DMS79 treated with DMSO at 0.1 percent for 48 hours (cell line): ENCODE measurements at regions not wholly inside any gene's neighbourhood (a gene's known extent, or its start where the extent isn't known, plus 50 kb on each side); places are given as distances from the start of the nearest gene placed in this dataset.

Experiments
- DNase-seq: peaks from one replicate; lab custom pipeline; 2025; lab: John Stamatoyannopoulos, UW

- DNase-seq: no peak
These were observed 118.5 kb upstream of the HS6ST1 start for GRCh38 chr2:128437204-128437565.

DNA sequence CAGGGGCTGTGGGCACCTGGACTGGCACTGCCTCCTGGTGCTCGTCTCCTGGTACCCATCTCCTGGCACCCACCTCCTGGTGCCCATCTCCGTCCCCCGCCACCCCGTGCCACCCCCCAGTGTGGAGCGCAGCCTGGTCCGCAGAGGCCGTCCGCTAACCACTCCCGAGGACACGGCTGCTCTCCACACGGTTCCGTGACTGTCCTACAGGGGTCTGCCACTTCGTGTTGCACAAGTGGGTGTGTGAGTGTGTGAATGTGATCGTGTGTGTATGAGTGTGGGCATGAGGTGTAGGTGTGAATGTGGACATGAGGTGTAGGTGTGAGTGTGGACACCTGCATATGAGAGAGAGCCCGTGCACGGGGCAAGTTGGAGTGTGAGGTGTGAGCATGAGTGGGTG is 119.4 kb upstream of the HS6ST1 start:
- DNase-seq: no peak

GRCh38 chr2:128438586-128438985 is 119.9 kb upstream of the HS6ST1 start:
- DNase-seq: no peak

DNA sequence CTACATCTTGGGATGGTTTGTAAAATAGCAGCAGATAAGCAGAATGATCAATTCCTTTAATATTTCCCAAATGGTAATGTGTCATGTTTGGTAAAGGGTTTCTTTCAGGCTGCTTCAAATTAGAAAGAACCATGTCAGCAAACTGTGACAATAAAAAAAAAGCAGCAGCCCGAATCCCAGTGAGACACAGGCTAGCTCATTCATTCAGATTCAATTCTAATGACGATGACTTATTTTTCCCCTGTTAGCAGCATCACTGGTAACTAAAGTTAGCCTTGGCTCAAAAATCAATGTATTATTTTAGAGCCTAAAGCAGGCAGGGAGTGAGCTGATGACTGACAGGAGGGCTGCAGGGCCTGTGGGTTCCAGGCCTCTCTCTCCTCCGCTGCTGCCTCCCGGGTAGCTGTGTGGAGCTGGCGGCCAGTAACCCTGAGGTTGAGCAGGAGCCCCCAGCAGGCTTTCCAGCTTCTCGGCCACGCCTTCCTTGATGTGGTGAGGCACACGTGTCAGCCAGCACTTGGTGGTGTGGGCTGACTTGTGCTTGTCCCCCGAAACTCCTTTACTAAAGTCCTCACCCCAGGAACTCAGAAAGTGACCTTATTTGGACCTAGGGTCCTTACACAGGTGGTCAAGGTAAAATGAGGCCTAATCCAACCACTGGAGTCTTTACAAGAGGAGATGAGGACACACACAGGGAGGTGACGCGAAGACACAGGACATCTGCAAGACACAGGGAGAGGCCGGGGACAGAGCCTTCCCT is 120.5 kb upstream of the HS6ST1 start:
- no peak for DNase-seq

DNA sequence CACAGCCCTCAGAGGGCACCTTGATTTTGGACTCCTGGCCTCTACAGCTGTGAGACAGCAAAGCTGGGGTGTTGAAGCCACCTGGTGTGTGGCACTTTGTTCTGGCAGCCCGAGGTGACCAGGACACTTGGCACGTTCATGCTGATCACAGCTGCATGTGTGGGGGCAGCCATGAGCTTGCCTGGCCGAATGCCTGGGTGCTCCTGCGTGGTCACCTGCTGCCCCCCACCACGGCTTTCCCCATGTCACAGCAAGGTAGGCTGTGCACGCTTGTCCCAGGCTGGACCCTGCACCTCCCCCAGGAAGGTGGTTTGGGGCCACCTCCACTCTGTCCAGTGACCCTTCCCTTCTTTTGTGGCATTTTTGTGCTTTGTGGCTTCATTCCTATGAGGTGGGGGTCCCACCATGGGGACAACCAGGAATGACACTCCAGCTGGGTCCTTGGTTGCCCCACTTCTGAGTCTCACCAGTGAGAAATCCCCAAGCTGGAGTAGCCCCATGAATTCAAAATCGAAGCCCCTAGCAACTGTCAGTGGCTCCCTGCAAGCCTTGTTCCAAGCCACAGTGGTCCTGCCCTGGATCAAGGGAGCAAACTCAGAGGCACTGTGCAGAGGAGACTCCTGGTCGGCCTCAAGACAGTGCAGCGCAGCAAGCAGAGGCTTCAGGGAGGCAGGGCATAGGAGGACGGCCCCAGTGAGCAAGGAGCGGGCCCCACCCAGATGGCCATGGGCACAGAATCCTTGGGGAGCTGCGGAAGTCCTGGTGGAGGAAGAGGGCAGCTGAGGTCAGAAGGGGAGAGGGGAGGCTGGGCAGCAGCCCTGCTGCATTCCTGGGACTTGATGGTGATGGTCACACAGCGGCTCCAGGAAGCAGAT is 121.4 kb upstream of the HS6ST1 start:
- DNase-seq: no peak

DNA sequence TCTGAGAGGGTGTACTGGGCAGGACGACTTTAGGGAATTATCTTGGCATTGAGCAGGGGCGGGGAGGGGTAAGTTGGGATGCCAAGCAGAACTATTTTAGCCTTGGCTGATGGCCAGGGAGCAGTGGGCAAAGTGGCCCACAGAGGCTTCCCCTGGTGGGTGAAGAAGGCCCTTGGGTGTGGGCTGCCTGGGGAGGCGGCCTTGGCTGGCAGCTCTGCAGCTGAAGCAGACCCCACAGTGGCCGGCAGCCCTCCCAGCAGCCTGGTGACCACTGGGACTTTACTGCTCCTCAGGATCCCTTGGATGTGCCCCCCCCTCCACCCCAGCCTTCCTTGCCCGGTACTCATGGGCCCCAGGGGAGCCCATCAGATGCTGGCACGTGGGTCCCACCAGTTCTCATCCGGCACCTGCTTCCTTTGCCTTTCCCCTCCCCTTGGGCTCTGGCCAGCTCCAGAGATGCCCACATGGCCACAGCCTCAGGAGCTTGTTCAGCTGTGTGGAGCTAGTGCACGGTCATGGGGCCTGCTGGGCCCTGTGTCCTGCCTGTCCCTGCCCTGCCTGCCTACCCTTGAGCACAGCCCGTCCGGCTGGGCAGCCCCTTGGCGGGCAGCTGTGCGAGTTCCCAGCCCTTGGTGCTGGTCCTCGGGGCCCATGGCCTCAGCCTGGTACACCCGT is 122.1 kb upstream of the HS6ST1 start:
- DNase-seq: peak; percentile 23

DNA sequence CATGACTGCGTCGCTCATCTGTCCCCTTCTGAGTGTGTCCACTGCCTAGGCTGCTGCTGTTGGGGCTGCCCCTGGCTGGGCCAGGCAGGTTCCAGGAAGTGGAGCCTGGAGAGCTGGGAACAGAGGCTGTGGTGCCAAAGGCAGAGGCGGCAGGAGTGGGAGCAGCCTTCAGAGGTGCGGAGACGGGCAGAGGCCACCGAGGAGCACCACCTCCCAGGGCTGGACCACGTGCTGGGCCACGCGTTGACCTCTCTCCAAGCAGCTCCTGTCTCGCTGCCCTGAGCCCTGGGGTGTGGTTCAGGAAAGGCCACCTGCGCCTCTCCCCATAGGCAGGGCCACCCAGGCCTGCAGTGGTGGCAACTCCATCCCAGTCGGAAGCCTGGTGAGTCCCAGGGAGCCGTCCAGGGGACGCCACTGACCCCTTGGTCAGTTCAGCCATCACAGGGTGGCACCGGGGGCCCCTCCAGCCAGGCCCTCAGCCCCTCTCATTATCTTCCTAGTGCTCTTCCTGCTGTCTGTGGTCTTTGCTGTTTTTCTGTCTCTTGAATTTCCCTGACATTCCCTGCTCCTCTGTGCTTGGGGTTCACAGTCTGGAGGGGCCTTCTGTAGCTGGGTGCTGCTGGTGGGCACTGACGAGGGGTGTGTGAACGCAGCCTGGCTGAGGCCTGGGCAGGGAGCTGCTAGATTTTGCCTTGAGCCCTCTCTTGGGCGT is 122.8 kb upstream of the HS6ST1 start:
- no peak for DNase-seq

GRCh38 chr2:128442053-128442751 is 123.5 kb upstream of the HS6ST1 start:
- DNase-seq: peak; percentile 45

GRCh38 chr2:128442891-128443302 is 124.2 kb upstream of the HS6ST1 start:
- no peak for DNase-seq

GRCh38 chr2:128444121-128444771 is 125.6 kb upstream of the HS6ST1 start:
- DNase-seq: no peak

- no peak for DNase-seq
These were observed 126.3 kb upstream of the HS6ST1 start for GRCh38 chr2:128444816-128445522.

DNA sequence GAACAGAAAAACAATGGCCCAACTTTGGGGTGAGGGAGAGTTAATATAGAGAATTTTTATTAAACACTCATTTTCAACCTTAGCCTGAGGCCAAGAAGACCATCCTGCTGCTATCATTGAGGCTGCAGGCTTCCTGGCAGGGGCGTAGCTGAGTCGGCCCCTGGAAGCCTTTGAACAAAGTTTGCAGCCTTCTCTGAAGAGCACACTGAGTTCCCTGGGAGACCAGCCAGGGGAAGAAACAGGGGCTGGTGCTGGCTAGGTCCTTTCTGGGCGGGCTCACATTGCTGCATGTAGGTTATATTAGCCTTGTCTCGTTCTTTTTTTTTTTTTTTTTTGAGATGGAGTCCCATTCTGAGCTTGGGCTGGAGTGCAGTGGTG is 126.8 kb upstream of the HS6ST1 start:
- DNase-seq: no peak

DNA sequence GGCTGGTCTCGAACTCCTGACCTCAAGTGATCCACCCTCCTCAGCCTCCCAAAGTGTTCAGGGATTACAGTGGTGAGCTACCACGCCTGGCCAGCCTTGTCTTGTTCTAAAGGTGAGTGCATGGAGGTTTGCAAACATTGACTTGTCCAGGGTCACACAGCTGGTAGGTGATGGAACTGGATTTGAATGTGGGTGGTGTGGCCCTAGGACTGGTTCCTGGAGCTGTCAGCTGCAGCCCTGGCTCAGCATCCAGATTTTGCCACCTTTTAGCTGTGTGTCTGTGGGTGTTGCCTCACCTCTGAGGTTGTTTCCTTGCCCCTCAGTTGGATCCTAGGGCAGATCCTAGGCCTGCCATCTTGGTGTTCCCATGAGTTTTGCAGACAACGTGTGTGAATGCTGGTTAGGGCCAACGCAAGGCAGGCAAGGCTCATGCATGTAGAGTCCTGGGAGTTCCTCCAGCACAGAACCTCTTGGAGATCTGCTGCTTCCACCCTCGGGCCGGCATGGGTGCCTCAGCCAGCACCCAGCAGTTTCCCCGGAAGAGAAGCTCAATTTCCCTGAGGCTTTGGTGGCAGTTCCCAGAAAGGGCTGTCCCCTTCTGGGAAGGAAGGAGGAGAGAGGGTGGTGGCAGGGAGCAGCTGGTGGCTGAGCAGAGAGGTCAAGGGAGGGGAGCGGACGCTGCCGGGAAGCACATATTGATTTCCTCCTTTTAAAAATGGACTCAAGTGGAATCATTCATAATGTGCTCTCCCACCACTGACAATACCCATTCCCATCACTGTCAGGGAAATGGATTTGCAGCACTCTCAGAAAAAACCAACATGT is 127.6 kb upstream of the HS6ST1 start:
- DNase-seq: no peak

GRCh38 chr2:128446874-128447537 is 128.3 kb upstream of the HS6ST1 start:
- DNase-seq: no peak

DNA sequence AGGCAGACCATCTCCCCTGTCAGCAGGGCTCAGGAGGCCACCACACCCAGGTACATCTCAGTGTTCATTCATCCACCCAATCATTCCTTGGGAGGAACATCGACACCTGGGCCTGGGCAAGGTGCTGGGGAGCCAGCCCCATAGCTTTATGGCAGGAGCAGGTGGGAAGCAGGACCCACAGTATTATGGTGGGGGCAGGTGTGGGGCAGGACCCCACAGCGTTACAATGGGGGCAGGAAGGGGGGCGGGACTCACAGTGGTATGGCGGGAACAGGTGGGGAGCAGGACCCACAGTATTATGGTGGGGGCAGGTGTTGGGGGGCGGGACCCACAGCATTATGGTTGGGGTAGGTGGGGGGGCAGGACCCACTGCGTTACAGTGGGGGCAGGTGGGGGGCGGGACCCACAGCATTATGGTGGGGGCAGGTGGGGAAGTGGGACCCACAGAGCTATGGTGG is 128.9 kb upstream of the HS6ST1 start:
- no peak for DNase-seq

DNA sequence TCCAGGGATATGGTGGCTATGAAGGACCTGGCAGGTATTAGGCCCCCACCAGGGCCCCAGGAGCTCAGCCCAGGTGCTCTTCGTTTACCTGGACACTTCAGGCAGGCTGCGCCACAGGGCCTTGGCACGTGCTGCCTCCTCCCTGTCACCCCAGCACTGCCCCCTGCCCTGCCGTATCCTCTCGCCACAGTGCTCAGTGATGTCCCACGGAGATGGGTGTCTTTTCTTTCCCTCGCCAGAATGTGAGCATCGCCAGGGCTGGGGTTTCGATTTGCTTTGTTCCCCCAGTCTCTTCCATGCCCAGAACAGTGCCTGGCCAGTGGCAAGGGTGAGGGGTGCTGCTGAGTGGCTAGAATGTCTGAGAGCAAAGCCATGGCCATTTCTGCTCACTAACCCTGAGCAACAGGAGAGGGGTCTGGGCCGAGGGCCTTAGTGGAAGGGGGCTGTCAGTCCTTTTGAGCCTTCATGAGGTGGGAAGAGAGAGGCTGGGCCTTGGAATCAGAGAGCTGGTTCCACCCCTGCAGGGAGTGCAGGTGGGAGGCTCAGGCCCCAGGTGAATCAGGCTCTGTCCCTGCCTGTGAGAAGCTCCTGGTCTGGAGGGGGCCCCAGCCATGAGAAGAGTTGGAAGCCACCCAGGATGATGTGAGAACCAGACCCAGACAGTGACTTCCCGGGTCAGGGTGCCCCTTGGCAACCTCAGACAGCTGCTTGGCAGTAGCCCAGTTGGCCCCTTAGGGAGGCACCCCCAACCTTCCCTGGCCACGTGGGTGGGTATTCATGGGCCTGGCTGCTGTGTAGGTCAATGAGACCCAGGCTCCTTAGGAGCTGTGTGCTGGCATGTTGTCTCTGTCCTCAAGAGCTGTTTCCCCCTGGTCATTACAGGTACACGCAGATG is 129.9 kb upstream of the HS6ST1 start:
- no peak for DNase-seq

DNA sequence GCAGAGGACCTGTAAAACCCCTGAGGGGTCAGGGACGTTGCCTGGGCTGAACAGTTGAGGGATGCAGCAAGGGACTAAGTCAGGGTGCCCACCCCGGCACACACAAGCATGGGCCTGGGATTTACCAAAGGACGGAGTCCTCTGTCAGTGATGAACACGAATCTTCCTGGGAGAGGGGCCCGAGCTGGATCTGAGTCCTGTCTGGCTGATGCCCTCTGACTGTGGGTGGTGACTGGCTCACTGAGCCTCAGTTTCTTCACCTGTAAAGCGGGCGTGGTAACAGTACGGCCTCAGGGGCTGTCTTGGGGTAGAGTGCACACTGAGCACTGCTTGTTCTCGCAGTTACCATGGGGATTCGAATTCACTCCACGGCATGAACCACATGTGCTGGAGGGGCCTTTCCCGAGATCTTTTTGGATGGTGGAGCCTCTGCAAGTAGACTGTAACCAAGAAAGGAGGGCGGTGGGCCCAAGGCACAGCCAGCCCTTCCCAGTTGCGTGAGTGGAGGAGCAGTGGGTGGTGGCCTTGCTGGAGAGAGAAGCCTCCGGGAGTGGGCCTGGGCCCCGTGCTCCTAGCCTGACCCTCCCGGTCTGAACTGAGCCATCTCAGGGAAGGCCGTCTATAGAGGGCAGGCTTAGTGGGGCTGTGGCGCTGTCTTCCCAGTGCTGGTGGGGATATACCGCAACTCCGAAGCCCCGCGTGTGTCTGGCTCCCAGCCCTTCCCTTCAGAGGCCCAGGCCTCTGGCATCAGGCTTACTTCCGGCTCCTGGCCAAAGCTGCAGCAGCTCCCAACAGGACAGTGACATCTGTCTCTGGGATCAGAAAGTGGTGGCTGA is 130.8 kb upstream of the HS6ST1 start:
- no peak for DNase-seq
